HepG2 (cell line): ENCODE measurements at regions not wholly inside any gene's neighbourhood (a gene's known extent, or its start where the extent isn't known, plus 50 kb on each side); places are given as distances from the start of the nearest gene placed in this dataset.

Experiments
- ATAC-seq: fragments of 200-7000 bp; cut with Tn5 transposase; 3 replicates; pipeline ENCODE4 v1.9.1; 2020; ENCODE audit warnings: mild to moderate bottlenecking, moderate library complexity
- BruUV-seq: library from RNA; stranded (reverse); fragments of 400-500 nt; replicated peaks from 2 replicates; lab custom pipeline; 2021; lab: Mats Ljungman, UMichigan
- CTCF ChIA-PET: fragments of 300-600 bp; formaldehyde crosslinking; extraction: SDS; loops from one replicate; lab custom pipeline; 2021; ENCODE audit warnings: low total read pairs, inconsistent platforms, low intra/inter-chr PET ratio; lab: Yijun Ruan, JAX
- POLR2A ChIA-PET: fragments of 350-600 bp; sonication (Branson Sonifier 250); formaldehyde crosslinking; loops from one replicate; lab custom pipeline; 2020; ENCODE audit warnings: antibody characterized with exemption, inconsistent platforms; lab: Yijun Ruan, JAX
- DNase-seq: peaks from one replicate; pipeline ENCODE4 v3.0.0-alpha.2; 2015; ENCODE audit warnings: low spot score
- FAIRE-seq: peaks from 3 replicates; lab custom pipeline; 2011; peaks lifted over from hg19 to GRCh38; lab: Jason Lieb, UNC
- H2AFZ ChIP-seq: one replicate; pipeline ENCODE4 v1.6.1; 2011; ENCODE audit warnings: low read length, inconsistent platforms
- H3K27ac ChIP-seq: fragments of 300-600 bp; 3 replicates; pipeline ENCODE4 v1.8.0; 2011; ENCODE audit warnings: mixed run types, mild to moderate bottlenecking, mixed read lengths, low read length, inconsistent platforms; ENCODE audit not compliant: insufficient read depth; ENCODE audit errors: extremely low read length
- H3K27me3 ChIP-seq, 2 experiments: fragments of 200-600 bp in 1 of 2; 2 replicates in 1 of 2; 3 replicates in 1 of 2; pipeline versions ENCODE4 v1.6.0 to v1.8.0; 2011; ENCODE audit warnings: low read length in 2 of 2, mild to moderate bottlenecking in 2 of 2, moderate library complexity in 2 of 2, inconsistent platforms in 1 of 2; ENCODE audit not compliant: insufficient read depth in 2 of 2, control insufficient read depth in 1 of 2
- H3K36me3 ChIP-seq, 2 experiments: fragments of 200-600 bp in 1 of 2; replicated peaks in 1 of 2; 2 replicates in 1 of 2; 3 replicates in 1 of 2; pipeline versions ENCODE4 v1.5.1 to v1.8.0; 2011; ENCODE audit warnings: low read length in 2 of 2, inconsistent platforms in 1 of 2; ENCODE audit not compliant: insufficient read depth in 2 of 2, control insufficient read depth in 1 of 2
- H3K4me1 ChIP-seq: 2 replicates; pipeline ENCODE4 v1.5.1; 2012; ENCODE audit warnings: low read length, inconsistent platforms; ENCODE audit not compliant: insufficient read depth
- H3K4me2 ChIP-seq: 2 replicates; pipeline ENCODE4 v1.6.0; 2011; ENCODE audit warnings: low read depth, low read length, inconsistent platforms
- H3K4me3 ChIP-seq, 3 experiments: fragments of 200-600 bp in 1 of 3; sonication (generic), shearing (Covaris generic) in 1 of 3; replicated peaks in 1 of 3; 2 replicates each; pipeline ENCODE4 v1.5.1; 2011 to 2016; ENCODE audit warnings: low read length in 3 of 3, inconsistent platforms in 2 of 3, low read depth in 2 of 3, mild to moderate bottlenecking in 2 of 3, control low read depth in 1 of 3, mixed read lengths in 1 of 3; ENCODE audit not compliant: insufficient read depth in 1 of 3
- H3K79me2 ChIP-seq: one replicate; pipeline ENCODE4 v1.6.1; 2011; ENCODE audit warnings: low read length, inconsistent platforms; ENCODE audit not compliant: insufficient read depth
- H3K9ac ChIP-seq: 2 replicates; pipeline ENCODE4 v1.6.0; 2011; ENCODE audit warnings: mild to moderate bottlenecking, low read depth, low read length, inconsistent platforms; ENCODE audit not compliant: insufficient read depth
- H3K9me3 ChIP-seq: 2 replicates; pipeline ENCODE4 v1.5.1; 2012; ENCODE audit warnings: mild to moderate bottlenecking, low read length
- H4K20me1 ChIP-seq: 2 replicates; pipeline ENCODE4 v1.6.0; 2011; ENCODE audit warnings: inconsistent platforms, mild to moderate bottlenecking, low read length, moderate library complexity; ENCODE audit not compliant: insufficient read depth
- CEBPG ChIP-seq: IDR thresholded peaks from 2 replicates; pipeline ENCODE4 v1.6.1; 2016
- FOXC1 ChIP-seq: sonication (generic); formaldehyde crosslinking; IDR thresholded peaks from 2 replicates; pipeline ENCODE4 v1.8.0; 2022; ENCODE audit warnings: mild to moderate bottlenecking, missing genetic modification reagents, borderline replicate concordance
- PHB2 ChIP-seq: fragments of 450-650 bp; IDR thresholded peaks from 2 replicates; pipeline ENCODE4 v1.6.1; 2018; ENCODE audit not compliant: partially characterized antibody
- THYN1 ChIP-seq: sonication (generic); formaldehyde crosslinking; IDR thresholded peaks from 2 replicates; pipeline ENCODE4 v1.8.1; 2023; ENCODE audit warnings: low read depth, mild to moderate bottlenecking, moderate library complexity, missing genetic modification reagents, borderline replicate concordance
- YEATS2 ChIP-seq: sonication (generic); formaldehyde crosslinking; IDR thresholded peaks from 2 replicates; pipeline ENCODE4 v1.4.0; 2020; ENCODE audit warnings: missing genetic modification reagents, borderline replicate concordance
- ZBTB1 ChIP-seq: sonication (generic); formaldehyde crosslinking; IDR thresholded peaks from 2 replicates; pipeline ENCODE4 v1.4.0; 2020; ENCODE audit warnings: missing genetic modification reagents, borderline replicate concordance
- ZNF12 ChIP-seq: sonication (generic); formaldehyde crosslinking; IDR thresholded peaks from 2 replicates; pipeline ENCODE4 v1.5.0; 2020; ENCODE audit warnings: missing genetic modification reagents
- ZNF274 ChIP-seq: sonication (generic); formaldehyde crosslinking; IDR thresholded peaks from 2 replicates; pipeline ENCODE4 v1.5.1; 2020; ENCODE audit warnings: mild to moderate bottlenecking, missing genetic modification reagents
- ZNF546 ChIP-seq: sonication (generic); formaldehyde crosslinking; conservative IDR thresholded peaks from 2 replicates; pipeline ENCODE4 v1.8.1; 2023; ENCODE audit warnings: mild to moderate bottlenecking, missing genetic modification reagents
- WGBS: methylation state at CpG from one replicate; pipeline ENCODE4 v1.1.6; 2017; ENCODE audit warnings: low lambda C conversion rate; 5-methylcytosine and 5-hydroxymethylcytosine counted together
- in situ Hi-C: cut with HindIII; loops from 2 replicates; pipeline ENCODE4 v1.10.0; 2017; ENCODE audit warnings: low pct_unique_long_range_greater_than_20kb; ENCODE audit not compliant: extremely low pct_ligation_motif_present
- intact Hi-C: fragments of 100-400 bp; cut with micrococcal nuclease; formaldehyde crosslinking; loops from one replicate; pipeline ENCODE4 v1.10.0; 2022; ENCODE audit not compliant: unreplicated experiment
- TF ChIP-seq, protein P1 (sequence below): sonication (generic); formaldehyde crosslinking; IDR thresholded peaks from 2 replicates; pipeline ENCODE4 v1.5.0; 2020; ENCODE audit warnings: mild to moderate bottlenecking, missing genetic modification reagents, borderline replicate concordance
- TF ChIP-seq, protein P2 (sequence below): fragments of 450-650 bp; IDR thresholded peaks from 2 replicates; pipeline ENCODE4 v1.6.1; 2017; ENCODE audit warnings: mild to moderate bottlenecking
- TF ChIP-seq, protein P3 (sequence below): sonication (generic); formaldehyde crosslinking; IDR thresholded peaks from 2 replicates; pipeline ENCODE4 v1.4.0; 2020; ENCODE audit warnings: missing genetic modification reagents, low read depth, mild to moderate bottlenecking, borderline replicate concordance
- TF ChIP-seq, protein P4 (sequence below): sonication (generic); formaldehyde crosslinking; IDR thresholded peaks from 2 replicates; pipeline ENCODE4 v1.4.0; 2020; ENCODE audit warnings: missing genetic modification reagents

DNA sequence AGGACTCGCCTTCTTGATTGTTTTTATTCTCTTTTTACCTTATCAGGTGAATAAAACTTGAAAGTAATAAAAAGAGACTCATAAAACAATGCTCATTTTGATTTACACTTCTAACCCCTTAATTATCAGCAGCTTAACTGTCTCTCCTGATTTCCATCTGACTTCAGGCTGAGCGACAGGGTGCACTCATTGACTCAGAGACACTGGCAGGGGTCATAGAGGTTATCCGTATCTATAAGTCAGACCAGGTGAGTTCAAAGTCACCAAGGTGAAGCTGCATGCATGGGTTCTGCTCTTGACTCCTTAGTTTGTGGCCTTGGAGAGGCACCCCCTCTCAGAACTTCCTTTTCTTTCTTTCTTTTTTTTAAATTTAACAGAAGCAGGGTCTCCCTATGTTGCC lies 116.4 kb upstream of the SLC34A2 start (continued):
- TF ChIP-seq, protein P1, sequence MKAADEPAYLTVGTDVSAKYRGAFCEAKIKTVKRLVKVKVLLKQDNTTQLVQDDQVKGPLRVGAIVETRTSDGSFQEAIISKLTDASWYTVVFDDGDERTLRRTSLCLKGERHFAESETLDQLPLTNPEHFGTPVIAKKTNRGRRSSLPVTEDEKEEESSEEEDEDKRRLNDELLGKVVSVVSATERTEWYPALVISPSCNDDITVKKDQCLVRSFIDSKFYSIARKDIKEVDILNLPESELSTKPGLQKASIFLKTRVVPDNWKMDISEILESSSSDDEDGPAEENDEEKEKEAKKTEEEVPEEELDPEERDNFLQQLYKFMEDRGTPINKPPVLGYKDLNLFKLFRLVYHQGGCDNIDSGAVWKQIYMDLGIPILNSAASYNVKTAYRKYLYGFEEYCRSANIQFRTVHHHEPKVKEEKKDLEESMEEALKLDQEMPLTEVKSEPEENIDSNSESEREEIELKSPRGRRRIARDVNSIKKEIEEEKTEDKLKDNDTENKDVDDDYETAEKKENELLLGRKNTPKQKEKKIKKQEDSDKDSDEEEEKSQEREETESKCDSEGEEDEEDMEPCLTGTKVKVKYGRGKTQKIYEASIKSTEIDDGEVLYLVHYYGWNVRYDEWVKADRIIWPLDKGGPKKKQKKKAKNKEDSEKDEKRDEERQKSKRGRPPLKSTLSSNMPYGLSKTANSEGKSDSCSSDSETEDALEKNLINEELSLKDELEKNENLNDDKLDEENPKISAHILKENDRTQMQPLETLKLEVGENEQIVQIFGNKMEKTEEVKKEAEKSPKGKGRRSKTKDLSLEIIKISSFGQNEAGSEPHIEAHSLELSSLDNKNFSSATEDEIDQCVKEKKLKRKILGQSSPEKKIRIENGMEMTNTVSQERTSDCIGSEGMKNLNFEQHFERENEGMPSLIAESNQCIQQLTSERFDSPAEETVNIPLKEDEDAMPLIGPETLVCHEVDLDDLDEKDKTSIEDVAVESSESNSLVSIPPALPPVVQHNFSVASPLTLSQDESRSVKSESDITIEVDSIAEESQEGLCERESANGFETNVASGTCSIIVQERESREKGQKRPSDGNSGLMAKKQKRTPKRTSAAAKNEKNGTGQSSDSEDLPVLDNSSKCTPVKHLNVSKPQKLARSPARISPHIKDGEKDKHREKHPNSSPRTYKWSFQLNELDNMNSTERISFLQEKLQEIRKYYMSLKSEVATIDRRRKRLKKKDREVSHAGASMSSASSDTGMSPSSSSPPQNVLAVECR (CRISPR knock-in tag) = no peak

DNA sequence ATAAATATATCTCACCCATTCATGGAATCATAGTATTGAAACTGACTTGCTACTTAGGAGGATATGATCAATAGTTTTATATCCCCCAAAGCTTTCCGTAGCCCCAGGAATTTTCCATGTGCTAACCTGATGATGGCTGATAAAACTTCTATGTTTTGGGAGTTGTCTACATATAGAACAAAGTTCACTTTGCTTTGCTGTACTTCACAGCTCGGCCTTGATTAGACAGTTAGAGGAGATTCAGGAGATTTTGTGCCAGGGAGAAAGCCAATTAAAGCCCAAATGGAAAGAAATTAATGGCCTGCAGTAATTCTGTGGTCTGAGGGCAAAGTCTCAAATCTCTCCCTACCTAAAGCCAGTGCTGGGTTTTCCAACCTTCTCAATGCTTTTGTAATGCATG lies 114.9 kb upstream of the SLC34A2 start:
- H2AFZ ChIP-seq = no peak overlapping the region
- BruUV-seq = no TSS peak
- in situ Hi-C loops (loop anchor here (25.0 kb wide), 1 partner anchor 222 kb away; no protein-coding TSS in a partner anchor), intact Hi-C loops (no loop called here)
- H3K27ac ChIP-seq = no peak overlapping the region
- H3K27me3 ChIP-seq = no peaks in the 10 kb centered on the region; a peak in 2 of 5 replicates
- ChIA-PET POLR2A (no interaction called here), CTCF (no interaction called here)
- ATAC-seq = no peak
- no peaks in the 10 kb centered on the region for H3K36me3 ChIP-seq
- H3K4me1 ChIP-seq = peaks cover 36% of the 10 kb centered on the region
- no peak overlapping the region for H3K4me2 ChIP-seq
- H3K4me3 ChIP-seq = no peak overlapping the region
- no peak overlapping the region for H3K9ac ChIP-seq
- DNase-seq = no peak
- no peaks in the 10 kb centered on the region for H3K9me3 ChIP-seq
- FAIRE-seq = no peak
- 13% methylated on average over 2 of the region's 2 CpGs for WGBS
- H4K20me1 ChIP-seq = no peaks in the 10 kb centered on the region
- H3K79me2 ChIP-seq = no peaks in the 10 kb centered on the region
- TF ChIP-seq ZNF546 (CRISPR knock-in tag) (no peak), ZNF274 (no peak), ZBTB1 (CRISPR knock-in tag) (no peak), CEBPG (CRISPR knock-in tag) (no peak), PHB2 (no peak), THYN1 (no peak), YEATS2 (CRISPR knock-in tag) (no peak), ZNF12 (no peak), FOXC1 (CRISPR knock-in tag) (no peak)
- TF ChIP-seq, protein P2, sequence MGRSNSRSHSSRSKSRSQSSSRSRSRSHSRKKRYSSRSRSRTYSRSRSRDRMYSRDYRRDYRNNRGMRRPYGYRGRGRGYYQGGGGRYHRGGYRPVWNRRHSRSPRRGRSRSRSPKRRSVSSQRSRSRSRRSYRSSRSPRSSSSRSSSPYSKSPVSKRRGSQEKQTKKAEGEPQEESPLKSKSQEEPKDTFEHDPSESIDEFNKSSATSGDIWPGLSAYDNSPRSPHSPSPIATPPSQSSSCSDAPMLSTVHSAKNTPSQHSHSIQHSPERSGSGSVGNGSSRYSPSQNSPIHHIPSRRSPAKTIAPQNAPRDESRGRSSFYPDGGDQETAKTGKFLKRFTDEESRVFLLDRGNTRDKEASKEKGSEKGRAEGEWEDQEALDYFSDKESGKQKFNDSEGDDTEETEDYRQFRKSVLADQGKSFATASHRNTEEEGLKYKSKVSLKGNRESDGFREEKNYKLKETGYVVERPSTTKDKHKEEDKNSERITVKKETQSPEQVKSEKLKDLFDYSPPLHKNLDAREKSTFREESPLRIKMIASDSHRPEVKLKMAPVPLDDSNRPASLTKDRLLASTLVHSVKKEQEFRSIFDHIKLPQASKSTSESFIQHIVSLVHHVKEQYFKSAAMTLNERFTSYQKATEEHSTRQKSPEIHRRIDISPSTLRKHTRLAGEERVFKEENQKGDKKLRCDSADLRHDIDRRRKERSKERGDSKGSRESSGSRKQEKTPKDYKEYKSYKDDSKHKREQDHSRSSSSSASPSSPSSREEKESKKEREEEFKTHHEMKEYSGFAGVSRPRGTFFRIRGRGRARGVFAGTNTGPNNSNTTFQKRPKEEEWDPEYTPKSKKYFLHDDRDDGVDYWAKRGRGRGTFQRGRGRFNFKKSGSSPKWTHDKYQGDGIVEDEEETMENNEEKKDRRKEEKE = no peak
- TF ChIP-seq, protein P3, sequence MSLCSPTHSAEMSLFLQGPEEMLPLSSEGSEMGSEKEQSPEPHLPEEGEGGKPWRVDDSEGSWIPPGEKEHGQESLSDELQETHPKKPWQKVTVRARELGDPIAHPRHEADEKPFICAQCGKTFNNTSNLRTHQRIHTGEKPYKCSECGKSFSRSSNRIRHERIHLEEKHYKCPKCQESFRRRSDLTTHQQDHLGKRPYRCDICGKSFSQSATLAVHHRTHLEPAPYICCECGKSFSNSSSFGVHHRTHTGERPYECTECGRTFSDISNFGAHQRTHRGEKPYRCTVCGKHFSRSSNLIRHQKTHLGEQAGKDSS (CRISPR knock-in tag) = no peak
- TF ChIP-seq, protein P4, sequence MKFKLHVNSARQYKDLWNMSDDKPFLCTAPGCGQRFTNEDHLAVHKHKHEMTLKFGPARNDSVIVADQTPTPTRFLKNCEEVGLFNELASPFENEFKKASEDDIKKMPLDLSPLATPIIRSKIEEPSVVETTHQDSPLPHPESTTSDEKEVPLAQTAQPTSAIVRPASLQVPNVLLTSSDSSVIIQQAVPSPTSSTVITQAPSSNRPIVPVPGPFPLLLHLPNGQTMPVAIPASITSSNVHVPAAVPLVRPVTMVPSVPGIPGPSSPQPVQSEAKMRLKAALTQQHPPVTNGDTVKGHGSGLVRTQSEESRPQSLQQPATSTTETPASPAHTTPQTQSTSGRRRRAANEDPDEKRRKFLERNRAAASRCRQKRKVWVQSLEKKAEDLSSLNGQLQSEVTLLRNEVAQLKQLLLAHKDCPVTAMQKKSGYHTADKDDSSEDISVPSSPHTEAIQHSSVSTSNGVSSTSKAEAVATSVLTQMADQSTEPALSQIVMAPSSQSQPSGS (CRISPR knock-in tag) = no peak
